Posterior vena cava (tissue), 2 donors: ENCODE measurements at regions not wholly inside any gene's neighbourhood (a gene's known extent, or its start where the extent isn't known, plus 50 kb on each side); places are given as distances from the start of the nearest gene placed in this dataset.
"Not testable (repeated sequence)": the region's sequence is repeated elsewhere in the genome, so short reads cannot be mapped to it uniquely, and the experiment has no call there.

Source experiments
- DNase-seq: peaks from one replicate; pipeline ENCODE4 v3.0.0-alpha.2; 2020; ENCODE audit warnings: low spot score
- intact Hi-C, 2 donors: fragments of 100-400 bp; cut with DNase I; formaldehyde crosslinking; loops; one replicate each; pipeline versions ENCODE4 v1.14.1 to v1.14.2; 2022 to 2023
- donor health status: DM: yes; HTN: yes; CAD: no.
- donor health status: DM: yes; HTN: yes; CAD: no.

GRCh38 chr7:51430480-51431086, 114.0 kb upstream of the COBL start:
- no peak for DNase-seq
- intact Hi-C loops, result no loop called here

GRCh38 chr7:51428217-51428887, 111.7 kb upstream of the COBL start:
- DNase-seq, result no peak
- intact Hi-C loops, result no loop called here

DNA sequence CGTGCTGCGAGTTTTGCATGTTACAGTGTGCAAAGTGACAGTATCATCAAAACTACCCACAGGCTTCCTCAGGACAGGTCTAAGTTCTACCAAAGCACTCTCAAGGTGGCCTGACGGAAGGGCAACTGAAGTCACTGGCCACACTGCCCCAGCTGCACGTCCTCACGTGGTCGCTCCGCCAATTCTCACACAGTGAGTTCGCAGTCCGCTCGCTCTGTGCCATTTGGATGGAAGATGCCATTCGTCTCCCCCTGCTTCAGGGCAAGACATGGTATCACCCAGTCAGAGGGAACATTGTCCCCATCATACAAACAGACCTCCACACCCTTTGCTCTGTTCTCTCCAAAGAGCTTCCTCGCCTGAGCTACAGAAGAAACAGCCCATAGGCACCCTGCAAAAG, 109.6 kb upstream of the COBL start:
- intact Hi-C loops, result no loop called here
- no peak for DNase-seq

DNA sequence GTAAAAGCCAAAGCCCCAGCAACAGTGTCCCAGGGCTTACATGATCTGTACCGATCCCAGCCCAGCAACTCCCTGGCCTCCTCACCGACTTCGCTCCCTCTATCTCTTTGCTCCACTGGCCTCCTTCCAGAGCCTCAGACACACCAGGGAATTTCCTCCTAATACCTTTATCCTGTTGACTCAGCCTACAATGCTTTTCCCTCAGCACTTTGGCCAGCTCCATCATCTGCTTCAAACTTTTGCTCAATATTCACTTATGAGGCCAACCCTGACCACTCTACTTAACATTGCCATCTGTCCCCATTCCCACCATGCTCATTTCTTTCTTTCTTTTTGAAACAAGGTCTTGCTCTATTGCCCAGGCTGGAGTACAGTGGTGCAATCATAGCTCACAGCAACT, 93.3 kb upstream of the COBL start:
- intact Hi-C loops, DNase-seq: not testable (repeated sequence)

GRCh38 chr7:51397608-51398007, 81.0 kb upstream of the COBL start:
- intact Hi-C loops, DNase-seq: not testable (repeated sequence)

DNA sequence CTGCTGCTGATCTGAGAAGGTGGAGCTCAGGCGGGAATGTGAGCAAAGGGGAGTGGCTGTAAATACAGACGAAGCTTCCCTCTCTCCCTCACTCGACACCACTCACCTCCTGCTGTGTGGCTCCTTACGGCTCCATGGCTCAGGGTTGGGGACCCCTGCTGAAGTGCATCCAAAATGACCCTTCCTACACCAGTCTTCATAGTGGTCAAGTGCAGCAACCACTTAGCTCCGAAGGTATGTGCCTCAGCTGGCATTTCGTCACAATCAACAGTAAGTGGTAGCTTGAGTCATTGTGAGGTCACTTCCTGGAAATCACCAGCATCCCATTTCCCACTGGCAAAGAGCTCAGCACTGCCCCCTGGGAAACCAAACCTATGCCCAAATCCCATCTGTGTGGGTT, 76.4 kb upstream of the COBL start:
- intact Hi-C loops, DNase-seq: not testable (repeated sequence)

DNA sequence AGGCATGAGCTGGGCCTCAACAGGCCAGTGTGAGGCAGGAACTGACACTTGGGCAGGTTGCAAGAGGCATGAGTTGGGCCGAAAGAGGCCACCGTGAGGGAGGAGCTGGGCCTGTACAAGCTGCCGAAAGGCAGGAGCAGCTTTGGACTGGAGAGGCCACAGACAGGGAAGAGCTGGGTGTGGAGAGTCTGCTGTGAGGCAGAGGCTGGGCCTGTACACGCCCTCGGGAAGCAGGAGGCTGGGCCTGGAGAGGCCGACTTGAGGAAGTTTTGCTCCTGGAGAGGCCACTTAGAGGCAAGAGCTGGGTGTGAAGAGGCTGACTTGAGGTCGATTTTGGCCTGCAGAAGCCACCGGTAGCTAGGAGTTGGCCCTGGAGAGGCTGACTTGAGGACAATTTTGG, 73.3 kb upstream of the COBL start:
- intact Hi-C loops, DNase-seq: not testable (repeated sequence)

DNA sequence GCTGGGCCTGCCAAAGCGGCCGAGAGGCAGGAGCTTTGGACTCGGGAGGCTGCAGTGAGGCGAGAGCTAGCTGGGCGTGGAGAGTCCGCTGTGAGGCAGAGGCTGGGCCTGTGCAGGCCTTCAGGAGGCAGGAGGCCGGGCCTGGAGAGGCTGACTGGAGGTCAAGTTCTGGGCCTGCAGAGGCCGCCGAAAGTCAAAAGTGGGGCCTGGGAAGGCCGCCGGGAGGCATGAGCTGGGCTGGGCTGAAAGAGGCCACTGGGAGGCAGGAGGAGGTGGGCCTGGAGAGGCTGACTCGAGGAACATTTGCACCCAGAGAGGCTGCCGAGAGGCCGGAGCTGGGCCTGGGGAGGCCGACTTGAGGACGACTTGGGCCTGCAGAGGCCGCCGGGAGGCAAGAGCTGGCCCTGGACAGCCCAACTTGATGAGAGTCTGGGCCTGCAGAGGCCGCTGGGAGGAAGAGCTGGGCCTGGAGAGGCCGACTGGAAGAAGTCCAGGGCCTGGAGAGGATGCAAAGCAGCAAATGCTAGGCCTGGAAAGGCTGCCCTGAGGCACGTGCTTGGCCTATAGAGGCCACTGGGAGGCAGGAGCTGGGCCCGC, 72.7 kb upstream of the COBL start:
- DNase-seq, intact Hi-C loops: not testable (repeated sequence)

GRCh38 chr7:51388241-51388640, 71.6 kb upstream of the COBL start:
- DNase-seq, intact Hi-C loops: not testable (repeated sequence)

DNA sequence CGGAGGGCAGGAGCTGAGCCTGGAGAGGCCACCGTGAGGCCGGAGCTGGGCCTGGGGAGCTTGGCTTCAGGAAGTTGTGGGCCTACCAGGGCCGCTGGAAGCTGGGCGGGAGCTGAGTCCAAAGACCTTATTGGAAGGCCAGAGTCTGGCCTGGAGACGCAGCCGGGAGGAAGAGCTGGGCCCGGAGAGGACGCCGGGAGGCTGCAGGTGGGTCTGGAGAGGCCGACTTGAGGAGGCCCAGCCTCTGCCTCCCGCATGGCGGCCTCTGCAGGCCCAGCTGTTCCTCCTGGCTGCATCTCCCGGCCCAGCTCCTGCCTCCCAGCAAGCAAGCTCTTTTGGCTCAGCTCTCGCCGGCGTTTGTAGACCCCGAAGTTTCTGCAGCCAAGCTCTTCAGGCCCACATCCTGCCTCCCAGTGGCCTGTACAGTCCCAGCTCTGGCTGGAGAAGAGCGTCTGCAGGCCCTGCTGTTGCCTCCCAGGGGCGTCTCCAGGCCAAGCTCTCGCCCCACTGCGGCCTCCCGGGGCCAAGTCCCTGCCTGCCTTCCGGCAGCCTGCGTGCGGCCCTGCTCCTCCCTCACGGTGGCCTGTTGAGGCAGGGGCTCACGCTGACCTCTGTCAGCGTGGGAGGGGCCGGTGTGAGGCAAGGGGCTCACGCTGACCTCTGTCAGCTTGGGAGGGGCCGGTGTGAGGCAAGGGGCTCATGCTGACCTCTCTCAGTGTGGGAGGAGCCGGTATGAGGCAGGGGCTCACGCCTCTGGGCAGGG, 70.4 kb upstream of the COBL start:
- intact Hi-C loops, DNase-seq: not testable (repeated sequence)

DNA sequence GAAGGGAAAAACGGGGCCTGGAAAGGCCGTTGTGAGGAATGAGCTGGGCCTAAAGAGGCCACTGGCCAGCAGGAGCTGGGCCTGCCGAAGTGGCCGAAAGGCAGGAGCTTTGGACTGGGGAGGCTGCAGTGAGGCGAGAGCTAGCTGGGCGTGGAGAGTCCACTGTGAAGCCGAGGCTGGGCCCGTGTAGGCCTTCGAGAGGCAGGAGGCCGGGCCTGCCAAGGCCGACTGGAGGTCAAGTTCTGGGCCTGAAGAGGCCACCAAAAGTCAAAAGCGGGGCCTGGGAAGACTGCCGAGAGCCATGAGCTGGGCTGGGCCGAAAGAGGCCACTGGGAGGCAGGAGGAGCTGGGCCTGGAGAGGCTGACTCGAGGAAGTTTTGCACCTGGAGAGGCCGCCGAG, 69.6 kb upstream of the COBL start:
- intact Hi-C loops, result not testable (repeated sequence)

GRCh38 chr7:51382243-51382642, 65.6 kb upstream of the COBL start:
- DNase-seq, intact Hi-C loops: not testable (repeated sequence)

More for the DNA sequence above, 69.6 kb upstream of the COBL start:
- DNase-seq, result not testable (repeated sequence)

GRCh38 chr7:51376420-51377092, 59.9 kb upstream of the COBL start:
- no peak for DNase-seq
- intact Hi-C loops, result no loop called here

DNA sequence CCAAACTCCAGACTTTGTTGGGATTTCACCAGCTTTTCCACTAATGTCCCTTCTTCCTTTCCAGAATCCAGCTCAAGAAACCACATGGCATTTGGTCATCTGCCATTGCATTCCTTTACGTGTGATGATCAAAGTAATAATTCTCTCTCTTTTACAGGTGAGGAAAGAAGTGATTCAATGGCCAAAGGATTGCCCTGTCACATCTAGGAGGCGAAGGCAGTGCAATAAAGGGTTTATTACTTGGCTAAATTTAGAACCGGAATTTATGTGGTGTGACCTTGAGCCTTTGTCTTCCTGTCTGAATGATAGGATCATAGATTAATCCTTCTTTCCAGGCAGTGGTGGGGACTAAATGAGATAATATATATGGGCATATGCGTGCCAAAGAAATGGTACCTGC, 58.3 kb upstream of the COBL start:
- intact Hi-C loops, result no loop called here

DNA sequence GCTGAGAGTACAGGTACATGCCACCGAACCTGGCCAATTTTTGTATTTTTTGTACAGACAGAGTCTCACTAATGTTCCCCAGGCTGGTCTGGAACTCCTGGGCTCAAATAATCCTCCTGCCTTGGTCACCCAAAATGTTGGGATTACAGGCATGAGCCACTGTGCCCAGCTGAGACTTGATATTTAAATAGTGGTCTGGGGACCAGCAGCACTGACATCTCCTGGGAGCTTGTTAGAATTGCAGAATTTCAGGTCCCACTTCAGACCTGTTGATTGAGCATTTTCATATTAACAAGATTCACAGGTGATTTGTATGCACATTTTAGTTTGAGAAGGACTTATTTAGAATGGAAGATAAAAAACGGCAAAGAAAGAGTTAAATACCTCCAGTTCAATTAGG, 57.0 kb upstream of the COBL start:
- intact Hi-C loops, DNase-seq: not testable (repeated sequence)

More for the DNA sequence above, 58.3 kb upstream of the COBL start:
- no peak for DNase-seq

DNA sequence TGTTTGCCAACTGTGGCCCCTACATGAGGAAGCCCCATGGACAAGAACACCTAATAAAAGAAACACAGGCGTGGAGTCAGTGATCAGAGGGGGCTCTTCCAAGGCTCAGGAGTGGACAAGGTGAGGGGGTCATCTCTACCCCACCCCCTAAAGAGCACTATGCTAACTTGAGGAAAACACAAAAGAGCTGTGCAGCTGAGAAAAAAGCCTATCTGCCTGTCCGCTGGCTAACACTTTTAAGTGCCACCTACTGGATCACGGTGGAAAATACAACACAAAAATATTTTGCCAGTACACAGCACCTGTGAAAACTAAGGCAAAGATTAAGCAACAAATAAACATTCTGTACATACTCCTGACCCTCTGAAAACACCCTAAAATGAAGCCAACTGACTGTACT, 53.1 kb upstream of the COBL start:
- DNase-seq, result no peak
- intact Hi-C loops, result loop anchor here in 1 of 2 donors (5.0 kb wide), 1 partner anchor 1277 kb away; the partner anchor contains the start of gene ZPBP

- not testable (repeated sequence) for DNase-seq
- intact Hi-C loops, result loop anchor here in 1 of 2 donors (5.0 kb wide), 1 partner anchor 1277 kb away; the partner anchor contains the start of gene ZPBP
Observed at GRCh38 chr7:51369228-51369627, 52.6 kb upstream of the COBL start.

DNA sequence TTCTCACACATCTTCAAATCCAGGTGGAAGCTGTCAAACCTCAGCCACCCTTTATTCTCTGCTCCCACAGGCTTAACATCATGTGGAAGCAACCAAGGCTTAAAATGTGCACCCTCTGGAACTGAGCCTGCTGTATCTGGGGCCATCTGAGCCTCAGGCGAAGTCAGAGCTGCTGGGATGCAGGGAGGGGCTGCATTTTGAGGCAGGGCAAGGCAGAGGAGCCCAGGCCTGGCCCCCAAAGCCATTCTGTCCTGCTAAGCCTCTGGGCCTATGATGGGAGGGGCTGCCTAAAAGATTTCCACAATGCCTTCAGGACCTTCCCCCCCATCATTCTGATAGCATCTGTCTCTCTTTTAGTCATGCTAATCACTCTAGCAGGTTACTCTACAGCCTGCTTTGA, 51.7 kb upstream of the COBL start:
- DNase-seq, result no peak
- intact Hi-C loops, result loop anchor here in 1 of 2 donors (5.0 kb wide), 1 partner anchor 1276 kb away; the partner anchor contains the start of gene ZPBP

GRCh38 chr7:51367614-51367968, 51.0 kb upstream of the COBL start:
- intact Hi-C loops, result loop anchor here in 1 of 2 donors (5.0 kb wide), 1 partner anchor 1275 kb away; the partner anchor contains the start of gene ZPBP
- DNase-seq, result no peak
